OCI-LY7 (cell line): ENCODE measurements at regions not wholly inside any gene's neighbourhood (a gene's known extent, or its start where the extent isn't known, plus 50 kb on each side); places are given as distances from the start of the nearest gene placed in this dataset.

Experiments used
- BruUV-seq: library from RNA; stranded (reverse); fragments of 400-500 nt; replicated peaks from 2 replicates; lab custom pipeline; 2021; lab: Mats Ljungman, UMichigan
- CTCF ChIA-PET: fragments of 300-600 bp; sonication (Branson Sonifier 250); formaldehyde crosslinking; loops from one replicate; lab custom pipeline; 2022; ENCODE audit warnings: antibody characterized with exemption; ENCODE audit not compliant: unreplicated experiment; lab: Charles Lee
- POLR2A ChIA-PET: fragments of 300-600 bp; sonication (Branson Sonifier 250); formaldehyde crosslinking; loops from one replicate; lab custom pipeline; 2022; ENCODE audit warnings: antibody characterized with exemption; lab: Charles Lee
- DNase-seq: peaks from one replicate; pipeline ENCODE4 v3.0.0-alpha.2; 2015; ENCODE audit warnings: low spot score
- H2AFZ ChIP-seq: fragments of 200-600 bp; sonication (generic), shearing (Covaris generic); 2 replicates; pipeline ENCODE4 v1.6.1; 2014; ENCODE audit warnings: mild to moderate bottlenecking, antibody characterized with exemption, low read length, moderate library complexity
- H3K27ac ChIP-seq: fragments of 200-600 bp; sonication (generic); 2 replicates; pipeline ENCODE4 v1.5.1; 2014; ENCODE audit warnings: mixed run types, low read depth, mild to moderate bottlenecking, moderate library complexity, low read length, inconsistent platforms; ENCODE audit not compliant: poor library complexity, severe bottlenecking
- H3K36me3 ChIP-seq: fragments of 200-600 bp; sonication (generic); 2 replicates; pipeline ENCODE4 v1.6.1; 2014; ENCODE audit warnings: mild to moderate bottlenecking, antibody characterized with exemption, low read length, moderate library complexity, mixed read lengths; ENCODE audit not compliant: insufficient read depth
- H3K4me1 ChIP-seq: fragments of 200-600 bp; sonication (generic); 2 replicates; pipeline ENCODE4 v1.5.1; 2014; ENCODE audit warnings: mild to moderate bottlenecking, low read length; ENCODE audit not compliant: insufficient read depth, poor library complexity, severe bottlenecking
- H3K4me2 ChIP-seq: fragments of 200-600 bp; sonication (generic); 2 replicates; pipeline ENCODE4 v1.6.1; 2014; ENCODE audit warnings: mild to moderate bottlenecking, low read length
- H3K4me3 ChIP-seq: fragments of 200-600 bp; sonication (generic); 2 replicates; pipeline ENCODE4 v1.5.1; 2014; ENCODE audit warnings: mild to moderate bottlenecking, low read depth, low read length; ENCODE audit not compliant: poor library complexity, severe bottlenecking
- H3K79me2 ChIP-seq: fragments of 200-600 bp; sonication (generic); 2 replicates; pipeline ENCODE4 v1.6.1; 2016; ENCODE audit warnings: low read depth, mild to moderate bottlenecking, low read length, moderate library complexity, mixed read lengths; ENCODE audit not compliant: insufficient read depth
- H3K9me2 ChIP-seq: fragments of 200-600 bp; sonication (generic); 2 replicates; pipeline ENCODE4 v1.6.1; 2016; ENCODE audit warnings: mild to moderate bottlenecking, low read length, mixed read lengths; ENCODE audit not compliant: insufficient read depth
- H3K9me3 ChIP-seq: fragments of 200-600 bp; sonication (generic); 2 replicates; pipeline ENCODE4 v1.6.1; 2014; ENCODE audit warnings: mild to moderate bottlenecking, mixed run types, low read length, mixed read lengths
- H4K20me1 ChIP-seq: fragments of 200-600 bp; sonication (generic); 2 replicates; pipeline ENCODE4 v1.6.1; 2014; ENCODE audit warnings: mild to moderate bottlenecking, antibody characterized with exemption, low read length, moderate library complexity, mixed read lengths; ENCODE audit not compliant: insufficient read depth
- CTCF ChIP-seq: fragments of 200-600 bp; sonication (generic); conservative IDR thresholded peaks from 2 replicates; pipeline ENCODE4 v1.5.1; 2014; ENCODE audit warnings: mild to moderate bottlenecking, antibody characterized with exemption, low read length, moderate library complexity, mixed read lengths
- EZH2phosphoT487 ChIP-seq: fragments of 200-600 bp; sonication (generic); IDR thresholded peaks from 2 replicates; pipeline ENCODE4 v1.6.1; 2018; ENCODE audit warnings: low read depth, borderline replicate concordance, mild to moderate bottlenecking, mixed run types, antibody characterized with exemption, low read length, moderate library complexity, mixed read lengths
- intact Hi-C: fragments of 100-400 bp; cut with micrococcal nuclease; formaldehyde crosslinking; loops from one replicate; pipeline ENCODE4 v1.10.0; 2022; ENCODE audit not compliant: unreplicated experiment

DNA sequence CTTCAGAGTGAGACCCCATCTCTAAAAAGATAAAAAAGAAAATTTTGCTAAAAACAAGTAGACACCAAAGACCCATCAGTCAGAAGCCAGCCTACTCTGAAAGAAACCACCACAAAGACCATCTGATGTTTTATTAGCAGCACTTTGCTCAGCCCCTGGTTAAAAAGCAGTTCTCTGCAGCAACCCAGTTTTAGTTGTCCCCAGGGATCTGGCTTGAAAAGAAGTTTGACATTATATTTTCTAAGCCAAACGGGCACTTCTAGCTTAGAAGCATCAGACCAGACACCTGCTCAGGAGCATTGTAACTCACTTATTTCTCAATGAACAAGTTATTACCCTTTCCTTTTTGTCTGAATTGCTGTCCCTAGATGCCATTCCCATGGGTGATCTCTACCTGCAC is 164.2 kb upstream of the ETAA1 start:
- Histone ChIP-seq H3K79me2 (no peaks in the 10 kb centered on the region), H3K27ac (no peak overlapping the region), H3K4me2 (no peak overlapping the region), H2AFZ (no peak overlapping the region), H3K4me3 (no peak overlapping the region), H3K36me3 (no peaks in the 10 kb centered on the region), H3K9me2 (no peaks in the 10 kb centered on the region), H4K20me1 (no peaks in the 10 kb centered on the region), H3K4me1 (no peaks in the 10 kb centered on the region), H3K9me3 (no peaks in the 10 kb centered on the region)
- BruUV-seq = no TSS peak
- ChIA-PET POLR2A (no interaction called here), CTCF (no interaction called here)
- DNase-seq = no peak
- TF ChIP-seq EZH2phosphoT487 (no peak), CTCF (no peak)
- intact Hi-C loops = no loop called here

- H4K20me1 ChIP-seq = no peaks in the 10 kb centered on the region
- no peak overlapping the region for H3K4me3 ChIP-seq
- no peak for DNase-seq
- POLR2A ChIA-PET = interaction anchor here (1.4 kb wide), 1 partner anchor 13 kb away, joined by 3 read pairs; no protein-coding TSS in a partner anchor
- no peaks in the 10 kb centered on the region for H3K9me2 ChIP-seq
- CTCF ChIA-PET = no interaction called here
- no peaks in the 10 kb centered on the region for H3K36me3 ChIP-seq
- no peaks in the 10 kb centered on the region for H3K9me3 ChIP-seq
- no peak overlapping the region for H3K4me2 ChIP-seq
- no peak overlapping the region for H3K27ac ChIP-seq
- no TSS peak for BruUV-seq
- TF ChIP-seq CTCF = no peak
- no peak for TF ChIP-seq EZH2phosphoT487
- H2AFZ ChIP-seq = no peak overlapping the region
- intact Hi-C loops = no loop called here
- H3K4me1 ChIP-seq = no peaks in the 10 kb centered on the region
- no peaks in the 10 kb centered on the region for H3K79me2 ChIP-seq
Observed at GRCh38 chr2:67234440-67234839, 162.7 kb upstream of the ETAA1 start.

GRCh38 chr2:67237288-67237687 is 159.8 kb upstream of the ETAA1 start:
- ChIA-PET POLR2A (no interaction called here), CTCF (no interaction called here)
- BruUV-seq = no TSS peak
- Histone ChIP-seq H3K9me3 (no peaks in the 10 kb centered on the region), H3K79me2 (no peaks in the 10 kb centered on the region), H4K20me1 (no peaks in the 10 kb centered on the region), H3K27ac (no peak overlapping the region), H3K4me2 (no peak overlapping the region), H3K9me2 (no peaks in the 10 kb centered on the region), H3K4me3 (no peak overlapping the region), H2AFZ (no peak overlapping the region), H3K36me3 (no peaks in the 10 kb centered on the region), H3K4me1 (no peaks in the 10 kb centered on the region)
- no peak for DNase-seq
- TF ChIP-seq CTCF (no peak), EZH2phosphoT487 (no peak)
- intact Hi-C loops = no loop called here
